Stimulated activated CD8-positive, alpha-beta memory T cell treated with anti-CD3 and anti-CD28 coated beads, Interleukin-4, amount 100 ng/mL, for 48 hours (primary cell): ENCODE measurements at regions not wholly inside any gene's neighbourhood (a gene's known extent, or its start where the extent isn't known, plus 50 kb on each side); places are given as distances from the start of the nearest gene placed in this dataset.

Experiments
- DNase-seq: peaks from one replicate; pipeline ENCODE4 v3.0.0-alpha.2; 2020

DNA sequence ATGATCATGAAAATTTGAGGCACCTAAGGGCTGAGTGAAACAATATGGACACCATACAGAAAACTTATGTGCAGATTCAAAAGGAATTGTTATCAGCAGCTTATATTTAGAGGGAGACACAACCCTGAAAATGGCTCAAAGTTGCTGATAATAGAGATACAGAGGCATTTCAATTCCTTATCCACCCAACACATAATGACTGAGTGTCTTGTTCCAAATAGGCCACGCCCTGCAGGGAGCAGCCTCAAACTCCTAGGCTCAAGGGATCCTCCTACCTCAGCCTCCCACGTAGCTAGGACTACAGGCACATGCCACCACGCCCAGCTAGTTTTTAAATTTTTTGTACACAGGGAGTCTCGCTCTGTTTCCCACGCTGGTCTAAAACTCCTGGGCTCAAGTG lies 79.0 kb downstream of the LBH start:
- DNase-seq = no peak

GRCh38 chr2:30310955-30311354 lies 79.6 kb downstream of the LBH start:
- peak; percentile 39 for DNase-seq

- DNase-seq = no peak
Observed at GRCh38 chr2:30311711-30312110, 80.4 kb downstream of the LBH start.

GRCh38 chr2:30312916-30313315 lies 81.6 kb downstream of the LBH start:
- DNase-seq = no peak

DNA sequence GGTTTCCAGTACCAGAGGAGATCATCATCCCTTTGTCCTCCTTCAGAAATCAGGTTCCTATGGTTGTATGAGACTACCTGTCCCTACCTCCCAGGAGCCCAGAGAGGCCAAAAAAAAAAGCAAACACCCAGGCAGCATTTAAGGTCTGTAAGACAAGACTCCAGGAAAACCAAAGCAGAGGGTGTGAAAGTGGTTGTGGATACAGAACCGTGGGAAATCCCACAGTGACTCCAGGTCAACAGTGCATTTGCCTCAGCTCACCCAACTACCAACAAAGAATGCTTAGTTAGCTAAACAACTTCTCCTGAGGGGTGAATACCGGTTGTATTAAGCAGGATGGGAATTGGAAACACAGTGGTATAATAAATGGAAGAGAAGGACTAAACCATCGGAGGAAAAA lies 83.6 kb downstream of the LBH start:
- no peak for DNase-seq

- DNase-seq = no peak
Observed at GRCh38 chr2:30315391-30316063, 84.2 kb downstream of the LBH start.

DNA sequence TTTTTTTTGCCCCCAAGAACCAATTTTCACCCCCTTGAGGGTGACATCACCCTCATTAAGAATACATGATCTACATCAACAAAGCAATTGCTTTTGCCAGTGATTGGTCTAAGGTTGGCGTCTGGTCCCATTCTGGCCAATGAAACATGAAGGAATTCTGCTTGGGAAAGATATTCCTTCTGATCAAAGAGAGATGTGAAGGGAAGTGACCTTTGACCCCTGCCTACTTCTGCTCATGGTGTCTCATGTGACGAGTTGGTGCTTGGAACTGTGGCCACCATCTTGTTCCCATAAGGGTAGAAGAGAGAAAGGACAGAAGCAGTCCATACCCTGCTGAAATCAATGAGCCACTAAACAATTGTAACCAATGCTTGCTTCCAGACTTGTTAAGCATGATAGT lies 85.1 kb downstream of the LBH start:
- no peak for DNase-seq

DNA sequence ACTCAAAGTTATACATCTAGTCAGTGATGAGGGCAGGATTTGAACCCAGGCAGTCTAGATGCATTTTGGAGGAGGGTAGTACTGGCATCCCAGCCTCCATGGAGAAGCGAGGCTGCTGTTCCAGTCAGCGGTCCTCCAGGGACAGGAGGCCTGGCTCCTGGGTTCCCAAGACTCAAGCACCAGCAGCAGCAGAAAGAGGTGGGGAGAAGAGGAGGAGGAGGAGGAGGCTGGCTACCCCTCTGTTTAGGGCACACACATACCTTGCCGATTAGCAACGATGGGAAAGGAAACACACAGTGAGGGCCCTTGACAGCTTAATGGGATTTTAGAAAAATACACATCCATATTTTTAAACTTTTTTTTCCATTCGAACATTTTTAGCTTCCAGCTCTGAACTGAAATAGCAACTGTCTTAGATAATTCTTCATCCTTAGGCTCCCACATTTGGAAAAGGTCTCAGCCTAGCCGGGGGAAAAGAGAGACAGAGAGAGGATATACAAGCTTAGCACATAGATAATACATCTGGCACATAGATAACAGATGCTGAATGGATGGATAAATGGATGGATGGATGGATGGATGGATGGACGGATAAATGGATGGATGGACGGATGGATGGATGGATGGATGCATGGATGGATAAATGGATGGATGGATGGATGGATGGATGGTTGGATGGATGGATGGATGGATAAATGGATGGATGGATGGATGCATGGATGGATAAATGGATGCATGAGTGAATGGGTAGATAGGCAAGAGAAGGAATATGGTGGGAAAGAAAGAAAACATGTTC lies 87.9 kb downstream of the LBH start:
- no peak for DNase-seq

DNA sequence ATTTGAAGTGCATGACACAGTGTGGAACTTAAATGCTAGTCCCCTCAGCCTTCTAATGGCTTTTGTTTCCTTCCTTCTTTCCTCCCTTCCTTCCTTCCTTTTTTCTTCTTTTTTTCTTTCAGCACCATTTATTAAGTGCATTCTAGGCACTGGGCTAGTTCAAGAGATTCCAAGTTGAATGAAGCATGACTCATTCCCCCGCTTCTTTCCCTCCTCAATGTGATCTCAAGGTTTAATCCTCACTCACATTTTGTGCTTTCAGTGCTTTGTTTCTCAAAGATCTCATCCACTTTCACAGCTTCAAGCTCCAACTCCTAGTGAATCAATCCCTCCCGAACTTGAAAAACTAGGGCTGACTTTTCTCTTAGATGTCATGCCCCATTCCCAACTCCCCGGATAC lies 90.1 kb downstream of the LBH start:
- DNase-seq = no peak

DNA sequence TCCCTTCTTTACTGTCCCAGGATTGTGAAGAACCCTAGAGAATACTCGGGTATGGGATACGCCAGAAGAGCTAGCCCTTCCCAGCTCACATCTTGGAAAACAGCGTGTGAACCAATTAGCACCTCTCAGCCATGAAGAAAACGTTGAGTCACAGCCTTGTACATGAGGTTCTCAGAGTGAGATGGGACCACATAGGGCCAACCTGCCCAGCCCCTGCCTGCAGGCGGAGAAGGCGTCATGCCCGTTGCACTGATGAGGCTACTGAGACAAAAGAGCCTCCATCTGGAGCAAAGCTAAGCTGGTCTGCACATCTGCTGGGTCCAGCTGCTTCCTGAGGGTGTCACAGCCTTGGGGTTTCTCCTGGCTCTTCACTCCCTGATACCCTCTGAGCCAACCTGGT lies 92.2 kb downstream of the LBH start:
- DNase-seq = no peak

DNA sequence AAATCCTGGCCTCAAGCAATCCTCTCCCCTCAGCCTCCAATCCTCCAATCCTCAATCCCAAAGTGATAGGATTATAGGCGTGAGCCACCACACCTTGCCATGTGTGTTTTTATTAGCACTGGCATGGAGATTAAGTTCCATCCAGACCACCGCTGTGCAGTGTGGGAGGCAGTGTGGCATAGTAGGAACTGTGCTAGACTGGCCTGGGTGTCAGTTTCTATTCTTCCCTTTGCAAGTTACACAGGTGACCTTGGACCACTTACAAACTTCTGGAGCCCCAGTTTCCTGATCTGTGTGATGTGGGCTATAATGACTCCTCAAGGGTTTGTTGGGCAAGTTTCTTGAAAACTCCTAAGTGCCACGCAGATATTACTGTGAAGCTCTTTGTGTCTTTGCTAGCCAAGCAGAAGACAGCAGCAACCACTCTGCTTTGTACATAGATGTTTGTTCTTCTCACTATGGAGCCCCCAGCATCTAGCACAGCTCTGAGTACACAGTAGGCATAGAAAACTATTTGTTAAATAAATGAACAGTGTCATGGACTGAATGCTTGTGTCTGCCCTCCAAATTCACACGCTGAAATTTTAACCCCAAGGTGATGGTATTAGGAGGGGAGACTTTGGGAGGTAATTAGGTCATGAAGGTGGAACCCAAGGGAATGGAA lies 93.0 kb downstream of the LBH start:
- DNase-seq = no peak

GRCh38 chr2:30325600-30326328 lies 94.4 kb downstream of the LBH start:
- DNase-seq = no peak

DNA sequence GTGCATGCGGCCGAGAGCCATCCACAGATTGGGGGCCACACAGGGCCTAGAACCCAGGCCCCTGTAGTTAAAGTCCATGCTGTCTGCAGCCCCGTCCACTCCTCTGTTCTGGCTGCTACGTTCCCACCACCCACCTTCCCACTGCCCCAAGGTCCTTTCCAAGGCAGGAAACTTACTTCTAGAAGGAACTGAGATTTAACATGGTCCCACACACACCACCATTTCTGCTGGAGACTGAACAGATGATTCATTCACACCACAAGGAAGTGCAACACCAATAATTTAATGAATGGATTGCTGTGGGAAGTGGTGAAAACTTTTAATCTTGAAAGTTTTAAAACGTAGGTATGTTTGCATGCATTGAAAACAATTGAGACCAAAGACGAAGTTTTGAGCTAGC lies 95.2 kb downstream of the LBH start:
- no peak for DNase-seq

DNA sequence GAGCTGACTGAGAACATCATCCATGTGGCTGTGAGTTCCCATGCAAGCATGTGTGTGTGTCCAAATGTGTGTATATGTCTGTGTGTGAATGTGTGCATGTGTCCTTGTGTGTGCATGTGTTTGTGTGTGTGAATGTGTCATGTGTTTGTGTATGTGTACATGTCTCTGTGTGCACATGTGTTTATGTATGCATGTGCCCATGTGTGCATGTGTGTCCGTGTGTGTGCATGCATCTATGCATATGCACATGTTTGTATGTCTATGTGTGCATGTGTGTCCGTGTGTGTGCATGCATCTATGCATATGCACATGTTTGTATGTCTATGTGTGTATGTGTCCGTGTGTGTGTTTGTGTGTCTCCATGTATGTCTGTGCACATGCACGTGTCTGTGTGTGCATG lies 99.7 kb downstream of the LBH start:
- DNase-seq = no peak

DNA sequence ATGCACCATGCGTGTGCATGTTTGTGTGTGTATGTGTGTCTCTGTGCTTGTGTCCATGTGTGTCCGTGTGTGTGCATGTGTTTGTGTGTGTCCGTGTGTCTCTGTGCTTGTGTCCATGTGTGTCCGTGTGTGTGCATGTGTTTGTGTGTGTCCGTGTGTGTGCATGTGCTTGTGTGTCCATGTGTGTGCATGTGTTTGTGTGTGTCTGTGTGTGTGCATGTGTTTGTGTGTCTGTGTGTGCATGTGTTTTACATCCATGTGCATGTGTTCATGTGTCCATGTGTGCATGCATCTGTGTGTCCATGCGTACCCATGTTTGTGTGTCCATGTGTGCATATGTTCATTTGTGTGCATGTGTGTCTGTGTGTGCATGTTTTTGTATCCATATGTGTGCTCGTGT lies 100.5 kb downstream of the LBH start:
- no peak for DNase-seq

DNA sequence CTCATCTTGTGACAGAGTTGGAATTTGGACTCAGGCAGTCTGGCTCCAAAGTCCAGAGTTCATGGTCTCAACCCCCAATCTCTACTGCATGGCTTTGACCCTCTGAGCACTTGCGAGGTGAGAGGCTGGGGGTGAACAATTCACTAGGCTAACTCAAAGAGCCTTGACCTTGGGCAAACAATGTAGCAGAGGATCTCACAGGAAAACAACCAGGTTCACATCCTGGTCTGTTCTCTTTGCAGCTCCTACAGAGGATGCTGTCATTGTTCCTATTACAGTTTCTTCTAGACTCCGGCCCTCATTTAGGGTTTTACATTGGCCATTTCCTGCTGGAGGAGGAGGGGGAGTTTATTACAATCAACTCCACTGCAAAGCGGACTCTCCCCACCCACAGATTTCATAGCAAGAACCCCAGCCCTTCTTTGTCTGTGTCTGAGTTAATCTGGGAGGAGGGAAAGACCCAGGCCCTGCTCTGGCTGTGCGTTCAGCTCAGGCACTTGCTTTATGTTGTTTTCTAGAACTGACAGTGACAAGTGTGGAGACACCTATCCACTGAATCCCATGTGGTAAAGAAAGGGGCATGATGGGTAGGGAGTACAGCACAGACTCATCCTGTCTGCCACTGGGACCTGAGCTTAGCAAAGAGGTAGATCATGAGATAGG lies 101.6 kb downstream of the LBH start:
- DNase-seq = peak; percentile 57

DNA sequence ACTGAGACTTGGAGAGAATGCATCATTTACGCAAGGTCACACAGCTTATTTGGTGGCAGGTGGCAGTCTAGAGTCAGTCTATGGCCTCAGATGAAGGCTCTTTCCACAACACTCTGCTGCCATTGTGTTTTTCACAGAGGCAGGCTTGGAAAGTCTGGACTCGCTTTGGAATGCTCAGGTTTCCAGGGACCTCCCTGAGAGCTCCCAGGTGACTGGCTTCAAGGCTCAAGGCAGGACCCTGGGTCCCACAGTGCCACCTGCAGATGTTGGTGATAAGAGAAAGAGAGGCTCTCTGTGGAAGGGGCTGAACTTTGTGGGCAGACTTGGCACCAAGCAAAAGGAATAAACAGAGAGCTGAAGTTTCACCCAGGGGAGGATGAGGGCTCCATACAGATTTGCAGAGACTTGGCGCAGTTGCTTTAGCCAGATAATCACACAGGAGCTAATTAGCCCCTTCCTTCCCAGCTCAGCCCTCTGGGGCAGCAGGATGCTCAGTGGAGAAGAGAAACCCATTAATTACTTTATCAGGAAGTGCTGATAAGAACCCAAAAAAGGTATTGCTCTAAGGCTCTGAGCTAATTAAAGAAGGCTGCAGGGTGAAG lies 103.5 kb downstream of the LBH start:
- peak; percentile 34 for DNase-seq

DNA sequence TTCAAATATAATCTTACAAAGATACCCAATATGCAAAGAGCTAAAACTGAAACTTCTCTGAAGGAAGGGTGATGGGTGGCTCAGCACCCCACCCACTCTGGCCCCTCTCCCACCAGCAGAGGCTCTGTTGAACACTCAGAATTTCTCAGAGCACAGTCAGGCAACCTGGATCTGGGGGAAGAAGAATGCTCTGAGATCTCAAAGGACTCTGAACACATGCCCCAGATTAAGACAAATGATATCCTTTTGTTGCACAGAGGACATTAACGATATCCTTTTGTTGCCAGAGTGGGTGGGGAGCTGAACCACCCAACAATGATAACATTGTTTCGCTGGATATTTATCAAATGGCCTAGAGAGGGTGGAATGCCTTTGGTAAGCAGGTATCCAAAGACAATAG lies 104.8 kb downstream of the LBH start:
- DNase-seq = no peak

DNA sequence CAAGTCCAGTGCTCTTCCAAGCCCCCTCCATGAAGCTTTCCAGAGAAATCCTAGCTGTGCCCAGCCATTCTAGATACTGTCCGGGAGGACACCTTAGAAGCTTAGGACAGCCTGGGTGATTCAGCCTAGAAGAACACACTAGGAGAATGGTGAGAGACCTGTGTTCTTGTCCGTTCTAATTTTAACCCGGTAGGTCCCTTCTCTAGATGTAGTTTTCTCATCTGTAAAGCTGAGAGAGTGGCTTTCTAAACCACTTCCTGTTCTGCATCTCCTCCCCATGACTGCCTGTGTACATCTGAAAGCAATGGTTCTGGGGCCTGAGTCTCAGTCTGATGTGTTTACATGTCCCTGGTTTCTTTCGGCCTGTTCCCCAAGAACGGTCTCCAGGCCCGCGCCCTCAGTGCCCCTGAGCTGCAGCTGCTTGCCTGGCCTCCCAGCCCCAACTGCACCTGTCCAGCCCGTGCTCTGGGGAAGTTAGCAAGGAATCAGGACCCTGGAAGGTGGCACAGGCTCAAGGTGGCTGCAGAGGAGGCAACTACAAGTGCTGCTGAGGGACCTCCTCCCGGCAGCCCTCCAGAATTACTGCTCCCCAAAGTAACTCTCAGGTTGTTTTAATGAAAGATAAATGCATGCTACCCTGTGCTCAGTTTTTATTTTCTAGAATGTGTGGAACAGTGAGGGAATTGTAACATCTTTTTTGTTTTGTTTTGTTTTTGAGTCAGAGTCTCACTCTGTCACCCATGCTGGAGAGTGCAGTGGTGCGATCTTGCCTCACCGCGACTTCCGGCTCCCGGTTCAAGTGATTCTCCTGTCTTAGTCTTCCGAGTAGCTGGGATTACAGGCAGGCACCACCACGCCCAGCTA lies 105.9 kb downstream of the LBH start:
- DNase-seq = peak; percentile 64

DNA sequence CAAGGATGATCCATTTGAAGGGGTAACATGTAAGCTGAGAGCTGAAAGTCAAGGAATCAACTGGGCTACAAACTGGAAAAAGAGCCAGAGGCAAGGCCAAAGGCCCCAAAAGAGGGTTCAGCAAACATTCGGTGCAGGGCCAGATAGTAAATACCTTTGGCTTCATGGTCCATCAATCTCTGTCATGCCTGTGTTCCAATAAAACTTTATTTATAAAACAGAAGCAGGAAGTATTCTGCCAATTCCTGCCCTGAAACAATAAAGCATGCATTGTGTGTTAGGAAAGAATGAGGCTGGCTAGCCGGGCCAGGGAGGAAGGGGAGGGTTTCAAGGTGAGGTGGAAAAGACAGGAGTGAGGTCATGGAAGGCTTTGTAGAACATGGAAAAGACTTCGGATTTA lies 107.1 kb downstream of the LBH start:
- DNase-seq = no peak

- no peak for DNase-seq
Observed at GRCh38 chr2:30339071-30339470, 107.7 kb downstream of the LBH start.
